GM06990 (cell line): ENCODE measurements at regions not wholly inside any gene's neighbourhood (a gene's known extent, or its start where the extent isn't known, plus 50 kb on each side); places are given as distances from the start of the nearest gene placed in this dataset.

ENCODE experiments used
- DNase-seq: peaks from one replicate; pipeline ENCODE4 v3.0.0-alpha.2; 2011; ENCODE audit not compliant: insufficient read length; ENCODE audit errors: extremely low read depth
- H3K27me3 ChIP-seq: replicated peaks from 2 replicates; pipeline ENCODE4 v1.6.0; 2011; ENCODE audit warnings: low read length; ENCODE audit not compliant: control insufficient read depth, insufficient read depth
- H3K36me3 ChIP-seq: 2 replicates; pipeline ENCODE4 v1.5.1; 2011; ENCODE audit warnings: low read length; ENCODE audit not compliant: control insufficient read depth, insufficient read depth
- H3K4me3 ChIP-seq: replicated peaks from 2 replicates; pipeline ENCODE4 v1.5.1; 2011; ENCODE audit warnings: low read depth, mild to moderate bottlenecking, control low read depth, low read length
- CTCF ChIP-seq: IDR thresholded peaks from 2 replicates; pipeline ENCODE4 v1.5.1; 2011; ENCODE audit warnings: low read length, control low read depth, mild to moderate bottlenecking, inconsistent platforms; ENCODE audit not compliant: insufficient read depth, poor library complexity, severe bottlenecking

- DNase-seq, result no peak
- TF ChIP-seq CTCF, result no peak
- Histone ChIP-seq H3K4me3 (no peak overlapping the region), H3K36me3 (no peaks in the 10 kb centered on the region), H3K27me3 (no peaks in the 10 kb centered on the region; the same call in none of the 2 replicates)
These were observed 78.4 kb upstream of the UNC5B start for GRCh38 chr10:71133710-71134686.

- no peak for TF ChIP-seq CTCF
- no peak overlapping the region for H3K4me3 ChIP-seq
- DNase-seq, result no peak
- no peaks in the 10 kb centered on the region; the same call in none of the 2 replicates for H3K27me3 ChIP-seq
- H3K36me3 ChIP-seq, result no peaks in the 10 kb centered on the region
These were observed 77.6 kb upstream of the UNC5B start for GRCh38 chr10:71134732-71135211.

- no peaks in the 10 kb centered on the region; the same call in none of the 2 replicates for H3K27me3 ChIP-seq
- DNase-seq, result no peak
- no peak overlapping the region for H3K4me3 ChIP-seq
- no peaks in the 10 kb centered on the region for H3K36me3 ChIP-seq
- TF ChIP-seq CTCF, result no peak
These were observed 77.1 kb upstream of the UNC5B start for GRCh38 chr10:71135236-71135635.

GRCh38 chr10:71136036-71136721 is 76.2 kb upstream of the UNC5B start:
- no peak overlapping the region for H3K4me3 ChIP-seq
- no peak for DNase-seq
- H3K36me3 ChIP-seq, result no peaks in the 10 kb centered on the region
- H3K27me3 ChIP-seq, result no peaks in the 10 kb centered on the region; the same call in none of the 2 replicates
- no peak for TF ChIP-seq CTCF

- Histone ChIP-seq H3K4me3 (no peak overlapping the region), H3K36me3 (no peaks in the 10 kb centered on the region), H3K27me3 (no peaks in the 10 kb centered on the region; the same call in none of the 2 replicates)
- no peak for TF ChIP-seq CTCF
- DNase-seq, result no peak
These were observed 74.7 kb upstream of the UNC5B start for GRCh38 chr10:71137701-71138100.
